ENCODE measurements at regions not wholly inside any gene's neighbourhood (a gene's known extent, or its start where the extent isn't known, plus 50 kb on each side); places are given as distances from the start of the nearest gene placed in this dataset.
"Not testable (repeated sequence)": the region's sequence is repeated elsewhere in the genome, so short reads cannot be mapped to it uniquely, and the experiment has no call there.

DNA sequence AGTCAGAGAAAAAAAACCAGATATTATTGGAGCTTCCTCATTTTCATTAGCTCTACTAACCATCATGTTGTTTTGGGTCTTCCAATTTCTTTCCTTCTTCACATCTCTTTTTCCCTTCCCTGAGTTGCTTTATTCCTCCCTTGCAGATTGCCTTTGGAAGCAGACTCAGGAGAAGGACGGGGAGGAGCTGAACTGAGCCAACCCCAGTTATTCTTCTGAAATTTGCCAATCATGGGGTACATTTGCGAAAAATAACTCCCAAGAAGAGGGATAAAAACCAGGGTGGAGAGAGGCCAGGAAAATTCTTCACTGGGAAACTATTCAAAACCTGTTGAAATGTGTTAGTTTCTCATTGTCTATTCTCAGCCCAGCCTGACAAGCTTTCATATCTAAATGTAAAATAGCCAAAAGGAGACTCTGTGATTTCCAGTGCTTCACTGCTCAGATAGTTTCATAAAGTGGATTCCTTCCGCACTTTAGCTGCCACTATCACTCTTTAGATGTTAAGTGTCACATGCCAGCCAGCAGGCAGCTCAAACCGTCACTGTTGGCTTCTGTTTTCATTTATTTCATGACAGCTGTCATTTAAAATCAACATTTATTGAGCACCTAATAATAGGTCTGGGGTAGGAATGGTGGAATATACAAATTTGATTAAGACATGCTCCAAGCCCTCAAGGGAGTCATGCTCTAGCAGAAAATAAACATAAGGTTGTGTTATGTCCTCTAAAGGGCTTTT lies 204.5 kb downstream of the SREK1 start:
- DNase-seq, result no peak

DNA sequence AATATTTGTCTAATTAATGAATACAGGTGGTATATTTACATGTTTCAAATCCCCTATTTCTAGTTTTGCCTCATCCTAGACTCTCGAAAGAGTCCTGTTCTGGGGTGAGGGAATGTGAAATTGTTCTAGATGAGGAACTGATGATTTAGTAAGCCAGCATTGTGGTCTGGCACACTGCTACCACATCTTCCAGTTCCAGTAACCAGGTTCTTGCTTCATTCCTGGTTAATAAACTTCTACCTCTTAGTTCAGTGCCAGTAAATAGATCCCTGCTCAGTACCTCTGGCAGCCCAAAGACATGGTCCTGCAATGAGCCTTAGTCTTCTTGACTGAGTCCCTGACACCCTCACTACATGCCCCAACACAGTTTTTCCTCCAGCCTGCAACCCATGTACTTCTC lies 207.7 kb downstream of the SREK1 start:
- DNase-seq, result no peak

DNA sequence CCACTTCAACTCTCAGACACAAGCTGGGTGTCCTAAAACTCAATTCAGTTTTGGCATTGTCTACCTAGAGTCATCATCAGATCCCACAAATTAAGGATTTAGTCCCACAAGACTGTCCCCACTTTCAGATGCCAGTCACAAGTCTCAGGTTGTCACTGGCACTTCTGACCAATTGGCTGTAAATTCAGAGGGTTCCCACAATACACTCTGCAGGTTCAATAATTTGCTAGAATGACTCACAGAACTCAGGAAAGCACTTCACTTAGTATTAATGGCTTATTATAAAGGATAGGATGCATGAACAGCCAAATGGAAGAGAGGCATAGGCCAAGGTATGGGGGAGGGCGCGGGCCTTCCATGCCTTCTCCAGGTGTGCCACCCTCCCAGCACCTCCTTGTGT lies 209.1 kb downstream of the SREK1 start:
- DNase-seq, result no peak

DNA sequence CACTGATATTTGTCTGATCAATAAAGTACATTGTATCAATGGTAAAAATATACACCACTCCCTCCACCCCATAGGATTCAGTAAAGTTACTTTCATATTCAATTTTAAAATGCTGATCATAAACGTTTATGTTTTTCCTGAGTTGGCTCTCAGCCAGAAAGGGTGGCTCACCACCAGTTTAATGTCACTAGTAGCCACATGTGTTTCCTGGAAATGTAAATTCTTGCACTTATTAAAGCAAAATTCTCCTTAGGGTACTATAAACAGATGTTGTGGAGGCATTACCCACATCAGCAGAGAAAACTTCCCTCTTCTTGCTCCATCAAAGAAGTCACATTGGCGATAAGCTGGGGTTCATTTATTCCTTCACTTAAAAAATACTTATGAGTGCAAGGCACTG lies 210.3 kb downstream of the SREK1 start:
- no peak for DNase-seq

DNA sequence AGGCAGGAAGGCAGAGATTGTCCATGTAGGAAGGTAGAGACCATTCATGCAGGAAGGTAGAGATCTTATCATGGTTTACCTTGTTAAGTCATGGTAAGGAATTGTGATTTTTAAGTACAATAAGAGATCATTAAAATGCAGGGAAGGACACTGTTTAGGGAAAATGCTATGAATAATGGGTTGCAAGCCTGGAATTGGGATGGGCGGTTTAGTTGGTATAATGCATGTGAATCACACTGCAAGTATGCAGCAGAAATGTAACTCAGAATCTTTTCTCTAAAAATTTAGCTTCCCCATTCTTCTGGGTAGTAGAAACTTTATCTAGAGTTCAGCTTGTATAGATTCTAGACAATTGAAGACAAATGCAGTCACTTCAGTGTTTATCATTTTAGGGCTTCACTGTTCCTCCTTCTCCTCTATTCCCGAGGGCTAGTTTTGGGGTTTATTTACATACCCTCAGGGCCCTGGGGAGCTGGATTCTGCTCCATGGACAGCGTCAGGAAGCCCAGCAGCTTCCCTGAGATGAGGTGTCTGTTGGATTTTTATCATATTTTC lies 212.0 kb downstream of the SREK1 start:
- DNase-seq, result no peak

DNA sequence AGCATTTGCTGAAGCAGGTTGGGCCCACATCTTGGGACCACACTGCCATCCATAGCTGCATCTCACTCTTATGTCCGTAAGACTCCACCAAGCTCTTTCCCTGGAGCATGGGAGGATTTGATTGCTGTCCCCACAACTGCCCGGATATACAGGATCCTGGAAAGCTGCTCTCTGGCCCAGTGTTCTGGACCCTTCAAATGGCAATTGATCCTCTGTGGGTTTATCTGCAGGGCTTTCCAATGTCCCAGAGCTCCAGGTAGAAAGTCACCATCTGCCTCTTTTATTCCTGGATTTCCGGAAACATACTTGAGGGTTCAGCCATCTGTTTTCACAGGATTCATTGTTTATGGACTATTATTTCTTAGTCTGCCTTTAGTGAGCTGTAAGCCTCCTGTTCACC lies 214.6 kb downstream of the SREK1 start:
- DNase-seq, result no peak

DNA sequence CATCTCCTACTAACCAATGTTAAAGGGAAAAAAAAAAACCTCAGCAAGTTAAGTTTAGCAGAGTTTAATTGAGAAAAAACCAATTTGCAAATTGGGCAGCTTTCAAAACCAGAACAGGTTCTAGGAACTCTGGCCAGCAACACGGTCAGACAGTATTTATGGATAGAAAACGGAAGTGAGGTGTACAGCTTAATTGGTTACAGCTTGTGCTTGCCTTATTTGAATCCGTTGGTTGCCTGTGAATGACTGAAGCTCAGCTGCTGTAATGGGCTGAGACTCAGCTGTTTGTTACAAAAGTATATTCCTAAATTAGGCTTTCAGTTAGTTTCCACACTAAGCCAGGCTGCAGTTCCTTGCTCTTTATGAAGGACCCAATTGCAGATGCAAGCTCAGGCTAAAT lies 217.0 kb downstream of the SREK1 start:
- DNase-seq, result no peak

DNA sequence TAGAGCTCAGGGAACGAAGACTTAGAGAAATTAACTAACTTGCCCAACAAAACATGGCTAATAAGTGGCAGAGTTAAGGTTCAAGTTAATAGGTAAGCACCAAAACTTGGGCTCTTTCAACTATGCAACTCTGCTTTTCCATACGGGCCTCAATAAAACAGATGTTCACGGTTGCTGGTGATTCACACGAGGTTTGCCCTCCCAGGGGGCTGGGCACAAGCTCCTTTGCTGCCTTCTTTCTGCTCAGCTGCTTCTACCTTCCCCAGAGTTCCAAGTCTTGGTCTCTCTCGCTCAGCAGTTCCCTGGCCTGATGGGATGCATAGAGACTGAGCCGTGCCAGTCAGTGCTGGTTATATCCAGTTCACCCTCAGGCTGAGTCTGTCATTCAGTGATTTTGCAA lies 217.9 kb downstream of the SREK1 start:
- DNase-seq, result peak; percentile 15

DNA sequence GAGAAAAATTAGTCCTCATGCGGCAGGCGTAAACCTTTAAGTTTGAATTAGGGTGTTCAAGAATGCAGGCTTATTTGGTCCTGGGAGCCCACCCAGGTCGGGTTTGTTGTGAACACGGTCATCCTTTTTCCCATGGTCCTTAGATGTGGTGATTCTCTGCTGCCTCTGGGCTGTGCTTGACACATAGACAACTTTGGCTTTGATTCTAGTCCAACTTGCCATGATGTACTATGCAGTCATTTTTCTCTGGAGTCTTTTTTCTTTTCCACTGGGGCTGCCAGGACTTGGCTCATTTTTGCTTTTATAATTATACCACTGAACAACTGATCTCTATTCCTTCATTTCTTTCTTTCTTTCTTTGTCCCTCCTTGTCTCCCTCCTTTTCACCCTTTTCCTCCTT lies 218.6 kb downstream of the SREK1 start:
- DNase-seq, result no peak

DNA sequence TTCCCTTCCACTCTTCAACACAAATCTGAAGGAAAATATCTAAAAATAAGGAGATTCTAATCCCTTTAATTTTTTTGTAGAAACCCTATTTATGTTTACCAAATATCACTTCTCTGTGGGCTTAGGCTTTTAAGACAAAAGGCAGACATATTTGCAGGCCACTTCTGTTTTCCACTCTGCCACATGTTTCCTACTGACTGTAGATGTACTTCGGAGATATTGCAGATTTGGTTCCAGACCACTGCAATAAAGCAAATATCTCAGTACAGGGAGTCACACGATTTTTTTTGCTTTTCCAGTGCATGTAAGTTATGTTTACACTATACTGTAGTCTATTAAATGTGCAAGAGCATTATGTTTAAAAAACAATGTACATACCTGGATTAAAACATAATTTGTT lies 219.0 kb downstream of the SREK1 start:
- no peak for DNase-seq

DNA sequence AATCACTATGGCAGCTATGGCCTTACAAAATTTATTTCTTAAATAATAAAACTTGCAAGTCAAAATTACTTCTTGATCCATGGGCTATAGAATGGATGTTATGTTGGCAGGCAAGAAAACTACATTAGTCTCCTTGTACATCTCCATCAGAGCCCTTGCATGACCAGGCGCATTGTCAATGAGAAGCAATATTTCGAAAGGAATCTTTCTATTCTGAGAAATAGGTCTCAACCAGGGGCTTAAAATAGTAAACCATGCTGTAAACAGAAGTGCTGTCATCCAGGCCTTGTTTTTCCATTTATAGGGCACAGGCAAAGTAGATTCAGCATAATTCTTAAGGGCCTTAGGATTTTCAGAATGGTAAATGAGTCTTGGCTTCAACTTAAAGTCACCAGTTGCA lies 220.1 kb downstream of the SREK1 start:
- DNase-seq, result no peak

DNA sequence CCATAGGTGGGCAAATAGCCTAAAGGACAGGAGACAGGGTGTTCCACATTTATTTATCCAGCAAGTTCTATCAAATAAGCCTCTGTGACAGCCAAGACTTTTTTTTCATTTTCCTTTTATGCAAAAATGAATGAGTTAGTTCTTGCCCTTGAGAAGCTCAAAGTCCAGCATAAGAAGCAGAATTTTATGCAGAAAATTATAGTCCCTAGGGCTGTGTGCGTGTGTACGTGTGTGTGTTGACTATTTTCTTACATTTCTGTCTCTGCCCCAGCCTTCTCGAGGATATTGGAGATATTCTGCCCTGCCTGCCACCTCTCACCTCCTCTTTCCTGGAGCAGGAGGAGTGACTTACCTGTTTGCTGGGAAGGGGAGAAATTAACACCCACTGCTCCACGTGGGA lies 221.9 kb downstream of the SREK1 start:
- DNase-seq, result no peak

DNA sequence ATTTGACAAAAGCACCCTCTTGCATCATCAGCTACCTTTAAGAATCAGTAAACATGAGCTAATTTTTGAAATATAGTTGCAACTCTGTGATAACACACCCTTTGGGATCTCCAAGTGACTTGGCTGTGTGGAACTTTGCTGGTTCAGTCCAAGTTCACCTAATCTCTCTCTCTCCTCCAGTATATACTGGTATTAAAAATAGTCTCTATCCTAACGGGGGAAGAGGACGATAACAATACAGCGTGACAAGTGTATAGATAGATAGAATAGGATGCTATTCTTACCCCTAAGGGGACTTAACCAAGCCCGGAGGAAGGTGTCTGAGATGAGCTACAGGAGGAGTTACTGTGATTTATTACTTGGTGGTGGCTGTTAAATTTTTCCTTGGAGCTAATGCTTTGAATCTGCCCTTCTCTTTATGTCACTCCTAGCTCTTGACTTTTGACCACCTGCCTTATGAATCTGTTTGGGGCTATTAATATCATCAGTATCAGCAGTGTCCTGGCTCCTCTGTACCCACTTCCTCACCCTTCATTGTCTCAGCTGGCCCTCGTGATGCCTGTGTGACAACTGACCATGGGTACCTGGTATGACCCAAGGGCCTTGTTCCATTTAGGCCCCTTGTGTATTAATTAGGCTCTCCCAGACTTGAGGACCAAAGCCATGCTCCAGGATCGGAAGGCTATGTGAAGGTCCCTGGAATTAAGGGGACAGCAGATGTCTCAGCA lies 223.9 kb downstream of the SREK1 start:
- DNase-seq, result no peak

DNA sequence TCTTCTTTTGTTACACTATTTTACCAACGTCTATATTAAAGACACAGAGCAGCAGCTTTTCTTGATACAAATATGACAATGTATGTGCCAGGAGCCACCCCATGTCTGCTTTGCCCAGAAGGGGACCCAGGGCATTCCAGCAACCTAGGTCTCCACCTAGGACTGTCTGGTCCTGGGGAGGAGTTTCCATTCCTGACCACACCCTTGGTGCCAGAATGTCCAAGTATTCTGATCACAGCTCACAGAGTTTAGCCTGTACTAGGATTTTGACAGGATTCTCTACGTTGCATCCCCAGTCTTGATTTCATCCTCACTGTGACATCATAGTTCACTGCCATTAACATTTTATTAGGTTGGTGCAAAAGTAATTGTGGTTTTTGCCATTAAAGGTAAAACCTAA lies 224.7 kb downstream of the SREK1 start:
- DNase-seq, result no peak

DNA sequence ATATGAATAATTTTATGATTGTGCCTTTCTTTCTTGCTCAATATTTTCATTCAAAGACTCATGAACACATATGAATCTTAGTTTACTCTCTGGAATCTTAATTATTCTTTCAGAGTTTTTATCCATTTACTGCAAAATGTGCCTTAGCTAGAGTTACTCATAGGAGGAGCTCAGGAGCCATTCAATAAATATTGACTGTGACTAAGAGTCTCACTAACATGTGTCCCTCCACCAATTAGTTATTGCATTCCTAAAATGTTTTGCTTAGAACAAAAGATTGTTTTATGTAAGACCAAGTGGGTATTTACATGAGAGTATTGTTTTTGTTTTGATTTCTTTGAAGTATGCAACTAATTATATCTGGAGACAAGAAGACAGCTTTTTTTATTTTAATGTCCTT lies 218.4 kb upstream of the MAST4 start:
- no peak for DNase-seq

DNA sequence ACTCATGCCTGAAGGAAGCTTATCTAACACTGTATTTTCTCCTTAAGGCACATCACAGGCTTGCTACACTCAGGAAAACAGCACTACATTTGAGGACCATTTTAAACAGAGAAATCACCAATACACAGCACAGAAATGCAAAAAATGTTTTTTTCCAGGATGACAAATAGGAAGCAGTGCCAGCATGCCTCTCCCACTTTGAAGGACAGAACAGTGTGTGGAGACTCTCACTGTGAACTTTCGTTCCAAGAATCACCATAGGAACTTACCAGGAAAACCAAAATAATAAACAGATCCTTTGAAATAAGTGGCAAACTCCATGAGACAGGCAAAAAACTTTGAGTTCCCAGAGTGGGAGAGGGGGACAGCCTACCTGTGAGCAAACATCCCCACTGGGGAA lies 217.8 kb upstream of the MAST4 start:
- DNase-seq, result no peak

DNA sequence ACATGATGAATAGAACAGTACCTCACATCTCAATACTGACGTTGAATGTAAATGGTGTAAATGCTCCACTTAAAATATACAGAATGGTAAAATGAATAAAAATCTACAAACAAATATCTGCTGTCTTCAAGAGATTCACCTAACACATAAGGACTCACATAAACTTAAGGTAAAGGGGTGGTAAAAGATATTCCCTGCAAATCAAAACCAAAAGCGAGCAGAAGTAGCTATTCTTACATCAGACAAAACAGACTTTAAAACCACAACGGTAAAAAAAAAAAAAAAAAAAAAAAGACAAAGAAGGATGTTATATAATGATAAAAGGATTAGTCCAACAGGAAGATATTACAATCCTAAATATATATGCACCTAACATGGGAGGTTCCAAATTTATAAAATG lies 214.0 kb upstream of the MAST4 start:
- DNase-seq, result no peak

DNA sequence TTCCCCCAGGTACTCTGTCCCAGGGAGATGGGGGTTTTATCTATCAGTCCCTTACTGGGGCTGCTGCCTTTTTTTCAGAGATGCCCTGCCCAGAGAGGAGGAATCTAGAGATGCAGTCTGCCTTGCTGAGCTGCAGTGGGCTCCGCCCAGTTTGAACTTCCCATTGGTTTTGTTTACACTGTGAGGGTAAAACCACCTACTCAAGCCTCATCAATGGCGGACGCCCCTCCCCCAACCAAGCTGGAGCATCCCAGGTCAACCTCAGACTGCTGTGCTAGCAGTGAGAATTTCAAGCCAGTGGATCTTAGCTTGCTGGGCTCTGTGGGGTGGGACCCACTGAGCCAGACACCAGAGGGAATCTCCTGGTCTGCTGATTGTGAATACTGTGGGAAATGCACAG lies 191.0 kb upstream of the MAST4 start:
- not testable (repeated sequence) for DNase-seq

DNA sequence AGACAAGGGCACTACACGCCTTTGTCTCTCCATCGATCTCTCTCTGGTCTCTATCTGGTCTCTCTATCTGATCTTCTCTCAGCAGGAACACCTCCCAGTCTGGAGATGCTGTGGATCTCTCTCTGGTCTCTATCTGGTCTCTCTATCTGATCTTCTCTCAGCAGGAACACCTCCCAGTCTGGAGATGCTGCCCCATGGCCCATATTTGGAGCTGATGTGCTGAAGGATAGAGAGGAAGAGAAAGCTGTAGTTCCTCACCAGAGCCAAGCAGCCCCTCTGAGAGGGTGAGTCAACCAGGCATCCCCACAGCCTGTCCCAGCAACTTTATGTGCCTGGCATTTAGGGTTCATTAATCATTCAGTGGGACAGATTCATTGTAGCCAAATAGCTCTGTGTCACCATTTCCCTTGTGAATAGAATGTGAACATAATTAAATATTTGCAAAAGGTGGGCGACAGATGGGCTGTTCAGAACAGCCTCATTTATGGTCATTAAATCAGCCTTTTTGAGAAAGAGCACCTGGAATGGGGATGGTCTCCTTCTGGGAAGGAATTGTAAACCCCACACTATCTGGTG lies 189.3 kb upstream of the MAST4 start:
- DNase-seq, result peak; percentile 37

DNA sequence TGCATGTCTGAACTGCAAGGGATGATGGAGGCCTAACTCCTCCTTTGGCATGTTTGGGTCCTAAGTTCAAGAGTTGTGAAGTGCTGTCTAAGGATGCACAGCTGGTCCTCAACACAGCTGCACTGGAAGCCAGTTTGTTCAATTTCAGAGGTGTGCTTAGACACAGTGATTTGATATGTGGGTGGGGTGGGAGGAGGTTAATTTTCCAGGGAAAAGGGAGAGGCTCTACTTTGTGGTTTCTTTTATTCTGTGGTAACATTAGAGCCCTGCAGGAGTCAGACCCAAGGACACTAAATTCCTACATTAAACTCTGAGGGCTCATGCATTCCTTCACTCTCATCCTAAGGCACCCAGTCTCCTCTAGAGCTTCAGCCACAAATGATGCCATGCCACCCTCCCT lies 188.4 kb upstream of the MAST4 start:
- no peak for DNase-seq

DNA sequence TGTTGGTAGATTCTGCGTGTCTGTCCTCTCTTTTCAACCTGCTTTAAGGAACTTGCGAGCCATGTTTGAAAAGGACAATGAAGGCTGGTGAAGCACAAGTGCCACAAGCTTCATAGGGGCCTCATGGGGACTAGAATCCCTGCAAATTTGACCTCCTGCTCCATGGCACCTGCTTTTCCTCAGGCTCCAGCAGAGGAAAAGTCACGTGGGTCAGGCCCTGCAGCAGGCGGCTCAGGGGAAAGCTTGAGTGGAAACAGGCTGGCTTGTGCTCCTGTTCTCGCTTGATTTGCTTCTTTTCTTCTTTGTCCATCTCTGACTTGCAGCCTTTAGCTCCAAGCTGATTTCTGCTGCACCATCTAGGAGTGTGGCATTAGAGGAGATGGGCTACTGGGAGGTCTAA lies 187.6 kb upstream of the MAST4 start:
- no peak for DNase-seq

DNA sequence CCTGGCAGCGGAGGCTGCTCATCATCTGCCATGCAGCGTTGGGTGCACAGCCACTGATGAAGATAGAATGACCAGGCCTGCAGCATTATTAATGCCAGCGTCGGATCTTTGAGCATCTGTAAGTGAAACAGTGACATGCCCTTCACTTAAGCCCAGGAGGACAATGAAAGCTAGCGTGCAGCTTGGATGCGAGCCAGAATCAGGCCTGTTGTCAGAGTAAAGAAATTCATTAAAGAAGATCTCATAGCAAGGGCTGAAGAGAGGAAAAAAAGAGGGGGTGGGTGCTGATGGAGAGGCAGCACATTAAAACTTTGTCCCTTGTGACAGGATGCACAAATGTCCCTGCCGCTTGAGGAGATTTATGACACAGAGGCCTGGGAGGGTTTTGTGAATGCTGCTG lies 186.1 kb upstream of the MAST4 start:
- peak; percentile 11 for DNase-seq

DNA sequence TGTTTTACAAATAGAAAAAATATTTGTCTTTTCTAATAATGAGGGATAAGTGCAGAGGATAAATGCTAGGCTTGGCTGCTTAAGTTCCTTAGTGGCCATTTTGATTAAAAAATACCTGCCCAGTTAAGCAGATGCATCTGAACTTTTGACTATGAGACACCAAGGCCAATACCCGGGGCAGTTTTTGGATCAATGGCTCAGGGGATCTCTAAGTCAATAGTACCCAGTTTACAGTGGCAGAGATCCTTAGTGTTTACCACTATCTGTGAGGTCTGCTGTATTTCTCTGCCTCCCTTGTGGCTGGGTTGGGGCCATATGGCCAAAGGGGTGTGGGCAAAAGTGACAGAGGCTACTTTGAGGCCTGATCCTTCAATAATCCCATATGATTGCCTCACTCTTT lies 184.5 kb upstream of the MAST4 start:
- no peak for DNase-seq

DNA sequence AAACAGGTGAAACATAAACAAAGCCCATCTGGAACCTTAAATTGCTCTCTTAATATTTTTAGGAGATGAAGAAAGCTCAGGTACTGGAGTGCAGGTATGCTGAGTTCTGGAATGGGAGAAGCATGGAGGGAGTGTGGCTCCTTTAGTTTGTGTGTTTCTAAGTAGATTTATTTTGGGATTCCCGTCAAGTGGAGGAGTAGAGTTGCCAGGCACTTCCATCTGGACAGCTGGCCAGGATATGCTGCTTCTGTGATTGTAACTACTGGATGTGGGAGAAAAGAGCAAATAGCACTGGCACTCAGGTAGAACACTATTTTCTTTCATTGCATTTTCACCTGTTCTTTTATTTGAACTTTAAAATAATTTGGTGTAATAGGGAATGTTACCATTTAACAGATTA lies 182.3 kb upstream of the MAST4 start:
- no peak for DNase-seq
